ENCODE measurements at regions not wholly inside any gene's neighbourhood (a gene's known extent, or its start where the extent isn't known, plus 50 kb on each side); places are given as distances from the start of the nearest gene placed in this dataset.

DNA sequence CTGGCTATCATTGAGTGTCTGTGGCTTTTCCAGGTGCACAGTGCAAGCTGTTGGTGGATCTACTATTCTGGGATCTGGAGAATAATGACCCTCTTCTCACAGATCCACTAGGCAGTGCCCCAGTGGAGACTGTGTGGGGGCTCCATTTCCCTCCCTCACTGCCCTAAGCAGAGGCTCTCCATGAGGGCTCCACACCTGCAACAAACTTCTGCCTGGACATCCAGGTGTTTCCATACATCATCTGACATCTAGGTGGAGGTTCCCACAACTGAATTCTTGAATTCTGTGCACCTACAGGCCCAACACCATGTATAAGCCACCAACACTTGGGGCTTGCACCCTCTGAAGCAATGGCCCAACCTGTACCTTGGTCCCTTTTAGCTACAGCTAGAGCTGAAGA, 775.4 kb upstream of the CDH2 start:
- no peak for TF ChIP-seq EZH2 (IDR thresholded peaks at IDR 0.05; ENCODE audit: borderline replicate concordance, insufficient read depth, low read depth, low read length, poor library complexity, severe bottlenecking)
- TF ChIP-seq, protein P1, sequence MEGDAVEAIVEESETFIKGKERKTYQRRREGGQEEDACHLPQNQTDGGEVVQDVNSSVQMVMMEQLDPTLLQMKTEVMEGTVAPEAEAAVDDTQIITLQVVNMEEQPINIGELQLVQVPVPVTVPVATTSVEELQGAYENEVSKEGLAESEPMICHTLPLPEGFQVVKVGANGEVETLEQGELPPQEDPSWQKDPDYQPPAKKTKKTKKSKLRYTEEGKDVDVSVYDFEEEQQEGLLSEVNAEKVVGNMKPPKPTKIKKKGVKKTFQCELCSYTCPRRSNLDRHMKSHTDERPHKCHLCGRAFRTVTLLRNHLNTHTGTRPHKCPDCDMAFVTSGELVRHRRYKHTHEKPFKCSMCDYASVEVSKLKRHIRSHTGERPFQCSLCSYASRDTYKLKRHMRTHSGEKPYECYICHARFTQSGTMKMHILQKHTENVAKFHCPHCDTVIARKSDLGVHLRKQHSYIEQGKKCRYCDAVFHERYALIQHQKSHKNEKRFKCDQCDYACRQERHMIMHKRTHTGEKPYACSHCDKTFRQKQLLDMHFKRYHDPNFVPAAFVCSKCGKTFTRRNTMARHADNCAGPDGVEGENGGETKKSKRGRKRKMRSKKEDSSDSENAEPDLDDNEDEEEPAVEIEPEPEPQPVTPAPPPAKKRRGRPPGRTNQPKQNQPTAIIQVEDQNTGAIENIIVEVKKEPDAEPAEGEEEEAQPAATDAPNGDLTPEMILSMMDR (IDR thresholded peaks at IDR 0.05) = no peak

All from B cell (primary cell).